NT2/D1 (cell line): ENCODE measurements at regions not wholly inside any gene's neighbourhood (a gene's known extent, or its start where the extent isn't known, plus 50 kb on each side); places are given as distances from the start of the nearest gene placed in this dataset.

Experiments
- SUZ12 ChIP-seq: IDR thresholded peaks from 2 replicates; pipeline ENCODE4 v1.6.1; 2011; ENCODE audit not compliant: insufficient read length, insufficient read depth; ENCODE audit errors: extremely low read depth
- YY1 ChIP-seq: IDR thresholded peaks from 2 replicates; pipeline ENCODE4 v1.6.1; 2011; ENCODE audit not compliant: insufficient read length, insufficient read depth
- ZNF274 ChIP-seq: IDR thresholded peaks from 2 replicates; pipeline ENCODE4 v1.6.1; 2011; ENCODE audit warnings: mild to moderate bottlenecking, low read depth, low read length

DNA sequence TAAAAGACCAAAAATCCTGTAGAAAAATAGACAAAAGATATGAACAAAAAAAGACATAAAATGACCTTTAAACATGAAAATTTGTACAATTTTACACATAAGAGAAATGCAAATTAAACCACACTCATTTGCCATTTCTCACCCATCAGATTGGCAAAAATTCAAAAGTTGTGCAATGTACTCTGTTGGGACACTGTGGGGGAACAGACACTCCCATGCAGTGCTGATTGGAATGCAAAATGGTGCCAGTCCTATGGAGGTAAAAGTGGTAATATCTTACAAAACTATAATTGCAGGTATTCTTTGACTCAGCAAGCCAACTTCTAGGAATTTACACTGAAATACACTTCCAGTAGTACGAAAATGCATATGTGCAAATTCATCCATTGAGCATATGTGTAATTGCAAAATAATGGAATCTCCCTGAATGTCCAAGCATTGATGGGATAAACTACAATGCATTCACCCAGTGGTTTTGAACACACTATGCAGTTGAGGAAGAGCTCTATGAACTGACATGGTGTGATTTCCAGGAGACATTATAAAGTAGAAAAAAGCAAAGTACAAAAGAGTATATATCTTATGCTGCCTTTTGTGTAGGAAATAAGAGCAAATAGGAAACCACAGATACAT lies 201.8 kb upstream of the ZNF521 start:
- TF ChIP-seq ZNF274 = no peak
- TF ChIP-seq YY1 = no peak
- no peak for TF ChIP-seq SUZ12
